Body of pancreas (tissue), 4 donors: ENCODE measurements at regions not wholly inside any gene's neighbourhood (a gene's known extent, or its start where the extent isn't known, plus 50 kb on each side); places are given as distances from the start of the nearest gene placed in this dataset.

Experiments
- ATAC-seq: fragments of 150-250 bp; one replicate; pipeline ENCODE4 v1.9.1; 2016
- DNase-seq, 4 donors: peaks; one replicate each; pipeline ENCODE4 v3.0.0-alpha.2; 2019
- H3K27ac ChIP-seq, 4 donors: fragments of 200-600 bp; sonication (generic); 1 replicate in 3 of 4; 2 replicates in 1 of 4; pipeline versions ENCODE4 v1.5.1 to v1.6.1; 2016 to 2019; ENCODE audit warnings: mild to moderate bottlenecking in 1 of 4, mixed read lengths in 1 of 4, moderate library complexity in 1 of 4
- H3K27me3 ChIP-seq, 2 donors: fragments of 200-600 bp; sonication (generic); one replicate each; pipeline ENCODE4 v1.6.0; 2016; ENCODE audit warnings: mild to moderate bottlenecking in 1 of 2
- H3K36me3 ChIP-seq, 2 donors: fragments of 200-600 bp; sonication (generic); replicated peaks in 1 of 2; 2 replicates each; pipeline ENCODE4 v1.5.1; 2016; ENCODE audit warnings: low read depth in 2 of 2; ENCODE audit not compliant: insufficient read depth in 1 of 2
- H3K4me1 ChIP-seq: fragments of 200-600 bp; sonication (generic); one replicate; pipeline ENCODE4 v1.6.0; 2016
- H3K4me3 ChIP-seq, 2 donors: fragments of 200-600 bp; sonication (generic); 1 replicate in 1 of 2; 2 replicates in 1 of 2; pipeline ENCODE4 v1.5.1; 2016 to 2019
- H3K9me3 ChIP-seq, 3 donors: fragments of 200-600 bp; sonication (generic); 1 replicate in 2 of 3; 2 replicates in 1 of 3; pipeline ENCODE4 v1.5.1; 2016
- POLR2A ChIP-seq, 3 donors: fragments of 450-650 bp; IDR thresholded peaks; one replicate each; pipeline ENCODE4 v1.6.1; 2016; ENCODE audit warnings: antibody characterized with exemption in 3 of 3, mild to moderate bottlenecking in 2 of 3
- WGBS, 2 donors: methylation state at CpG; one replicate each; pipeline ENCODE4 v1.1.5; 2017; 5-methylcytosine and 5-hydroxymethylcytosine counted together
- intact Hi-C: fragments of 100-400 bp; cut with DNase I; formaldehyde crosslinking; loops from one replicate; pipeline ENCODE4 v1.15.1; 2023
- TF ChIP-seq, protein P1 (sequence below), 7 experiments: fragments of 450-650 bp in 4 of 7; fragments of 200-600 bp in 3 of 7; sonication (generic) in 3 of 7; IDR thresholded peaks; one replicate each; pipeline ENCODE4 v1.5.1; 2016 to 2019; ENCODE audit warnings: antibody characterized with exemption in 7 of 7

DNA sequence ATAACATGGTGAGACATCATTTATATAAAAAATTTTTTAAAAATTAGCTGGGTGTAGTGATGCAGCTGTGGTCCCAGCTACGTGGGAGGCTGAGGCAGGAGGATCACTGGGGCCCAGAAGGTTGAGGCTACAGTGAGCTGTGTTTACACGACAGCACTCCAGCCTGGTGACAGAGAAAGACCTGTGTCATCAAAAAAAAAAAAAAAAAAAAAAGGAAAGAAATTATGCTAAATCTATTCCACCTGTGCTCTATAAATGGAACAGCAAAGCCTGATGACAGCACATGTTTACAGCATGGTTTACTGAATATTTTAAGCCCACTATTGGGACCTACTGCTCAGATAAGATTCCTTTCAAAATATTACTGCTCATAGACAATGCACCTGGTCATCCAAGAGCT, 217.6 kb downstream of the PRDM2 start:
- no peaks in the 10 kb centered on the region for H3K9me3 ChIP-seq
- intact Hi-C loops = no loop called here
- no peaks in the 10 kb centered on the region for H3K36me3 ChIP-seq
- DNase-seq = no peak
- no peaks in the 10 kb centered on the region for H3K27me3 ChIP-seq
- 38 to 52% methylated on average over 2 of the region's 2 CpGs for WGBS, 2 donors
- H3K27ac ChIP-seq = no peak overlapping the region
- TF ChIP-seq POLR2A (IDR thresholded peaks at IDR 0.05) = no peak
- TF ChIP-seq, protein P1, sequence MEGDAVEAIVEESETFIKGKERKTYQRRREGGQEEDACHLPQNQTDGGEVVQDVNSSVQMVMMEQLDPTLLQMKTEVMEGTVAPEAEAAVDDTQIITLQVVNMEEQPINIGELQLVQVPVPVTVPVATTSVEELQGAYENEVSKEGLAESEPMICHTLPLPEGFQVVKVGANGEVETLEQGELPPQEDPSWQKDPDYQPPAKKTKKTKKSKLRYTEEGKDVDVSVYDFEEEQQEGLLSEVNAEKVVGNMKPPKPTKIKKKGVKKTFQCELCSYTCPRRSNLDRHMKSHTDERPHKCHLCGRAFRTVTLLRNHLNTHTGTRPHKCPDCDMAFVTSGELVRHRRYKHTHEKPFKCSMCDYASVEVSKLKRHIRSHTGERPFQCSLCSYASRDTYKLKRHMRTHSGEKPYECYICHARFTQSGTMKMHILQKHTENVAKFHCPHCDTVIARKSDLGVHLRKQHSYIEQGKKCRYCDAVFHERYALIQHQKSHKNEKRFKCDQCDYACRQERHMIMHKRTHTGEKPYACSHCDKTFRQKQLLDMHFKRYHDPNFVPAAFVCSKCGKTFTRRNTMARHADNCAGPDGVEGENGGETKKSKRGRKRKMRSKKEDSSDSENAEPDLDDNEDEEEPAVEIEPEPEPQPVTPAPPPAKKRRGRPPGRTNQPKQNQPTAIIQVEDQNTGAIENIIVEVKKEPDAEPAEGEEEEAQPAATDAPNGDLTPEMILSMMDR (IDR thresholded peaks at IDR 0.05) = no peak
- no peaks in the 10 kb centered on the region for H3K4me1 ChIP-seq
- ATAC-seq = no peak
- H3K4me3 ChIP-seq = no peak overlapping the region

DNA sequence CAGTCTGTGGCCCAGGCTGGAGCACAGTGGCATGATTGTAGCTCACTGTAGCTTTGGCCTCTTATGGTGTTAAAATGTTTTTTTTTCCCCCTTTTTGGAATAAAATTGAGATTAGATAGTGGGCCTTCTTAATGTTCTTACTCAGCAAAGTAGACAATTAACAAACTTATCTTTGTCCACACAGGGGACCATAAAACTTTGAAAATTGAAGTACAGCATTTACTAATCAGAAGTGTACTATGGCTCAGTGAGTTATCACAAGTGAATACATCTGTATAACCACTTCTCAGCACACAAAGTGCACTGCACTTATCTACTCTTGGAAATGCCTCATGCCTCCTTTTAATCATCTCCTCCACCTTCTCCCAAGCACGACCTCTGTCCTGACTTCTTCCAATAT, 218.9 kb downstream of the PRDM2 start:
- DNase-seq = no peak
- no peaks in the 10 kb centered on the region for H3K36me3 ChIP-seq
- 76 to 86% methylated on average over 1 of the region's 1 CpG for WGBS, 2 donors
- H3K9me3 ChIP-seq = no peaks in the 10 kb centered on the region
- intact Hi-C loops = no loop called here
- no peak overlapping the region for H3K27ac ChIP-seq
- TF ChIP-seq POLR2A (IDR thresholded peaks at IDR 0.05) = no peak
- TF ChIP-seq, protein P1 (IDR thresholded peaks at IDR 0.05) = no peak
- H3K4me1 ChIP-seq = no peaks in the 10 kb centered on the region
- no peaks in the 10 kb centered on the region for H3K27me3 ChIP-seq
- H3K4me3 ChIP-seq = no peak overlapping the region
- ATAC-seq = no peak

DNA sequence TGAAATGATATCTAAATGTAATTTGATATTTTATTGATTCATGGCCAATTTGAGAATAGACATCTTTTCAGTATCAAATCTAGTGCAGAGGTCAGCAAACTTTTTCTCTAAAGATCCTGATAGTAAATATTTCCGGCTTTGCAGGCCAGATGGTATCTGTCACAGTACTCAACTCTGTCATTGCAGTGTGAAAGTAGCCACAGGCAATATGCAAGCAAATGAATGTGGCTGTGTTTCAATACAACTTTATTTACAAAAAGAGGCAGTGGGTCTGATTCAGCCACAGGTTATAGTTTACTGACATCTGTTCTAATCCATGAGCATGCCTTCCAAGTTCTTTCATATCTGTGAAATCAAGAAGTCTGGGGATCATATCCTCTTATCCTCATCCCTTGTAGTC, 221.2 kb downstream of the PRDM2 start:
- ATAC-seq = no peak
- no peaks in the 10 kb centered on the region for H3K27me3 ChIP-seq
- TF ChIP-seq, protein P1 (IDR thresholded peaks at IDR 0.05) = no peak
- no peak for TF ChIP-seq POLR2A (IDR thresholded peaks at IDR 0.05)
- H3K4me1 ChIP-seq = no peaks in the 10 kb centered on the region
- no peaks in the 10 kb centered on the region for H3K9me3 ChIP-seq
- no peak for DNase-seq
- 22 to 39% methylated on average over 1 of the region's 1 CpG for WGBS, 2 donors
- no peak overlapping the region for H3K27ac ChIP-seq
- H3K4me3 ChIP-seq = no peak overlapping the region
- H3K36me3 ChIP-seq = no peaks in the 10 kb centered on the region
- intact Hi-C loops = no loop called here

DNA sequence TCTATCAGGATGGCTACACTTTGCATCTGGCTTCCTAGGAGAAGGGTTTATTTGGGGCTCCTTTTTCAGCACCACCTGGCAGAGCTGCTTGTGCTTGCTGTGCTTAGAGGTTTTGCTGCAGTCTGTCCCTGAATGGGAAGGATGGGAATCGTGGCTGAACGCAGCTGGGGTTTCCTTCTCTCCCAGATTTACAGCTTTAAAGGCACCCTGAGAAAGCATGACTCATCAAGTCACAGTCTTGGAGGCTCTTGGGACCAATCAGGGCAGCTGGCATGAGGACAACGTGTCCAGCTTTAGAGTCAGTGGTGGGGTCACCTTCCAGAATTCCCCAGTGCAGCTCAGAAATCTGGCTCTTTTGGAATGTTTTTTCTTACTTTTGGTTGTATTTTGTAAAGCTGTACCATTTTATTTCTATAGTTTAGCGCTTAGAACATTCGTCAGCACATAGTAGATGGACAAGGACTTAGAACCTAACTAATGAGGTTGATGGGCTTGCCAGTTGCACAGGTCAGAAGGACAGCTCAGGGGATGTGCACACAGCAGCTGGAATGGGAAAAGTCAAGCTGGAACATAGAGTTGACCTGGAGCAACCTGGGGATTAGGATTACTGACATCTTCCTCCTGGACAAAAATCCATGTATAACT, 222.6 kb downstream of the PRDM2 start:
- H3K27me3 ChIP-seq = no peaks in the 10 kb centered on the region
- ATAC-seq = no peak
- WGBS, 2 donors = 60 to 63% methylated on average over 4 to 5 of the region's 5 CpGs
- H3K27ac ChIP-seq = no peak overlapping the region
- no peaks in the 10 kb centered on the region for H3K36me3 ChIP-seq
- TF ChIP-seq, protein P1 (IDR thresholded peaks at IDR 0.05) = no peak
- TF ChIP-seq POLR2A (IDR thresholded peaks at IDR 0.05) = no peak
- no peaks in the 10 kb centered on the region for H3K9me3 ChIP-seq
- no peak for DNase-seq
- intact Hi-C loops = no loop called here
- no peaks in the 10 kb centered on the region for H3K4me1 ChIP-seq
- H3K4me3 ChIP-seq = no peak overlapping the region

DNA sequence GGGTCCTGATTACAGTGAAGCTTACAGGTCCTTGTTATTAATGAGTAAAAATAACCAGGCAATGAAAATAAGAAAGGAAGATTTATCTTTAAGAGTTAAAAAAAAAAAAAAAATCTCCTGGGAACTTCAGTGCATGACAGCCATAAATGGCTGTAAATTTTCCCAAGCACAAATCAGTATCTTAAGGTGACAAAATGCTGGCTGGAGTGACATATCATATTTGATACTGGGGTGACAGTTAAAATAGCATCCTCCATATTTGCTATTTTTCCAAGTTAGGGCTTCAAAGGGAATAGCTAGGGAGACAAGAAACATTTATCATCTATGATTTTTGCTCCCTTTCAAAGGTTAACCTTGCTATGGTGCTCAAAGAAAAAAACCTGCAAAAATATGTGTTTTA, 226.6 kb downstream of the PRDM2 start:
- no peaks in the 10 kb centered on the region for H3K4me1 ChIP-seq
- intact Hi-C loops = no loop called here
- H3K4me3 ChIP-seq = no peak overlapping the region
- ATAC-seq (no peak), DNase-seq (no peak)
- no peaks in the 10 kb centered on the region for H3K36me3 ChIP-seq
- no peak overlapping the region for H3K27ac ChIP-seq
- no peaks in the 10 kb centered on the region for H3K9me3 ChIP-seq
- TF ChIP-seq, protein P1 (IDR thresholded peaks at IDR 0.05) = no peak
- no peak for TF ChIP-seq POLR2A (IDR thresholded peaks at IDR 0.05)
- H3K27me3 ChIP-seq = no peaks in the 10 kb centered on the region
